GM12878 (cell line): ENCODE measurements at regions not wholly inside any gene's neighbourhood (a gene's known extent, or its start where the extent isn't known, plus 50 kb on each side); places are given as distances from the start of the nearest gene placed in this dataset.

Experiments used
- BCL3 ChIP-seq: IDR thresholded peaks from 2 replicates; pipeline ENCODE4 v1.6.1; 2011; ENCODE audit warnings: borderline replicate concordance, low read depth, mild to moderate bottlenecking, moderate library complexity, low read length; ENCODE audit not compliant: insufficient read depth, poor library complexity, severe bottlenecking
- CHD1 ChIP-seq: IDR thresholded peaks from 2 replicates; pipeline ENCODE4 v1.6.1; 2012; ENCODE audit warnings: low read depth, low read length, improper control_type of control experiment
- CHD4 ChIP-seq: fragments of 200-600 bp; sonication (generic); IDR thresholded peaks from 2 replicates; pipeline ENCODE4 v1.6.1; 2016; ENCODE audit warnings: mild to moderate bottlenecking
- EED ChIP-seq: sonication (generic); IDR thresholded peaks from 2 replicates; pipeline ENCODE4 v1.6.1; 2016; ENCODE audit warnings: antibody characterized with exemption, low read depth
- EP300 ChIP-seq, 2 experiments: fragments of 150-350 bp in 1 of 2; IDR thresholded peaks; 2 replicates each; pipeline ENCODE4 v1.6.1; 2011 to 2012; ENCODE audit warnings: low read depth in 2 of 2, low read length in 2 of 2, borderline replicate concordance in 1 of 2, improper control_type of control experiment in 1 of 2, inconsistent platforms in 1 of 2; ENCODE audit not compliant: control insufficient read depth in 1 of 2
- GABPA ChIP-seq: IDR thresholded peaks from 2 replicates; pipeline ENCODE4 v1.6.1; 2014; ENCODE audit warnings: antibody characterized with exemption, low read depth, mild to moderate bottlenecking, inconsistent platforms
- HDAC2 ChIP-seq: fragments of 200-600 bp; sonication (generic); IDR thresholded peaks from 2 replicates; pipeline ENCODE4 v1.6.1; 2017
- IRF5 ChIP-seq: fragments of 450-650 bp; IDR thresholded peaks from 2 replicates; pipeline ENCODE4 v1.6.1; 2017; ENCODE audit warnings: borderline replicate concordance
- MYC ChIP-seq: IDR thresholded peaks from 2 replicates; pipeline ENCODE4 v1.6.1; 2011; ENCODE audit warnings: mild to moderate bottlenecking, low read length, moderate library complexity, inconsistent platforms; ENCODE audit not compliant: insufficient read depth, insufficient replicate concordance, insufficient read length, severe bottlenecking
- NFIC ChIP-seq: IDR thresholded peaks from 2 replicates; pipeline ENCODE4 v1.6.1; 2012; ENCODE audit warnings: low read depth, mild to moderate bottlenecking, inconsistent platforms, low read length, moderate library complexity
- NR2F1 ChIP-seq: fragments of 450-650 bp; conservative IDR thresholded peaks from 2 replicates; pipeline ENCODE4 v1.6.1; 2017; ENCODE audit warnings: mild to moderate bottlenecking
- PBX3 ChIP-seq: IDR thresholded peaks from 2 replicates; pipeline ENCODE4 v1.6.1; 2011; ENCODE audit warnings: mild to moderate bottlenecking, low read depth, low read length, moderate library complexity; ENCODE audit not compliant: insufficient replicate concordance
- POU2F2 ChIP-seq: IDR thresholded peaks from 3 replicates; pipeline ENCODE4 v1.6.1; 2011; ENCODE audit warnings: low read depth, mild to moderate bottlenecking, low read length, borderline replicate concordance
- REST ChIP-seq: IDR thresholded peaks from 2 replicates; pipeline ENCODE4 v1.6.1; 2012; ENCODE audit warnings: mild to moderate bottlenecking, low read depth, low read length
- RUNX3 ChIP-seq: IDR thresholded peaks from 2 replicates; pipeline ENCODE4 v1.6.1; 2012; ENCODE audit warnings: low read length, inconsistent platforms
- SUZ12 ChIP-seq: fragments of 200-600 bp; sonication (generic); IDR thresholded peaks from one replicate; pipeline ENCODE4 v1.6.1; 2018; ENCODE audit warnings: antibody characterized with exemption, mild to moderate bottlenecking; ENCODE audit not compliant: unreplicated experiment
- TCF3 ChIP-seq: IDR thresholded peaks from 2 replicates; pipeline ENCODE4 v1.6.1; 2012; ENCODE audit warnings: low read depth, mild to moderate bottlenecking, low read length, borderline replicate concordance; ENCODE audit not compliant: insufficient read depth
- TF ChIP-seq, protein P1 (sequence below): fragments of 450-650 bp; IDR thresholded peaks from 2 replicates; pipeline ENCODE4 v1.6.1; 2017; ENCODE audit warnings: antibody characterized with exemption, mild to moderate bottlenecking, moderate library complexity

DNA sequence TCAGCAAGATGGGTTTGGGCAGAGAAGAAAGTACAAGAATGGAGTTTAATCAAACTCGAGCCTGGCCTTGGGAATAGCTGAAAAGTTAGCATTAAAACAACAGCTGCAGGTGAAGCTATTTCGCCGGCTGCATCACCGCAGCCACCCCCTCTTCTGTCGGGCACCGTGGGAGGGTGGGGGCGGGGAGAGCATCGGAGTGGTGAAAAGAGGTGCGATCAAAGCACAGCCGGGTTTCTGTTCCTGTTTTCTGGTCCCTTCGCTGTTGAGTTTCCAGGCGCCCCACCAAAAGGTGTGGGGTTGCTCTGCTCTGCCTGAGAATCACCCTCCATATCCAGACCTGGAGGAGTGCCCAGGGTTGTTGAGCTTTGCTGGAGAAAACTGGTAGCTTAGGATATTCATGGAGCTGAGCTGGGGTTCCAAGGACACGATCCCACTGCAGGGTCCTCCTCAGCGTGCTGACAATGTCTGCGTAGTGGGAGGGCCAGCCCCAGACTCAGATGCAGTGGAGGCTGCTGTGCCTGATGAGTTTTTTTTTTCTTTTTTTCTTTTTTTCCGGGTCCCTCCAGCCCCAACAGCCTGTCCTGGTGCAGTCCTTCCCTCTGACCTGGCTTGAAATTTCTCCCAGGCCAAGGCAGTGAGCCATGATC, 127.5 kb upstream of the C1orf174 start (continued):
- TF ChIP-seq EP300 (IDR thresholded peaks at IDR 0.05; ENCODE audit: borderline replicate concordance in 1 of 2, control insufficient read depth in 1 of 2, low read depth in 2 of 2, low read length in 2 of 2) (0 out of 4 replicates have a peak, but pooled peaks of 1 of the 2 experiments have one; percentile 29), CHD1 (no peak), REST (no peak), TCF3 (peak; percentile 84; the same call in 1 of the 2 replicates), EED (peak; percentile 85), PBX3 (no peak), HDAC2 (no peak), RUNX3 (peak; percentile 89), CHD4 (no peak), NR2F1 (peak; percentile 48; the same call in 1 of the 2 replicates), BCL3 (peak; percentile 61), IRF5 (no peak), POU2F2 (0 out of 3 replicates have a peak, but pooled peaks have one; percentile 22), SUZ12 (no peak), GABPA (no peak), NFIC (0 out of 2 replicates have a peak, but pooled peaks have one; percentile 19), MYC (no peak)
- TF ChIP-seq, protein P1, sequence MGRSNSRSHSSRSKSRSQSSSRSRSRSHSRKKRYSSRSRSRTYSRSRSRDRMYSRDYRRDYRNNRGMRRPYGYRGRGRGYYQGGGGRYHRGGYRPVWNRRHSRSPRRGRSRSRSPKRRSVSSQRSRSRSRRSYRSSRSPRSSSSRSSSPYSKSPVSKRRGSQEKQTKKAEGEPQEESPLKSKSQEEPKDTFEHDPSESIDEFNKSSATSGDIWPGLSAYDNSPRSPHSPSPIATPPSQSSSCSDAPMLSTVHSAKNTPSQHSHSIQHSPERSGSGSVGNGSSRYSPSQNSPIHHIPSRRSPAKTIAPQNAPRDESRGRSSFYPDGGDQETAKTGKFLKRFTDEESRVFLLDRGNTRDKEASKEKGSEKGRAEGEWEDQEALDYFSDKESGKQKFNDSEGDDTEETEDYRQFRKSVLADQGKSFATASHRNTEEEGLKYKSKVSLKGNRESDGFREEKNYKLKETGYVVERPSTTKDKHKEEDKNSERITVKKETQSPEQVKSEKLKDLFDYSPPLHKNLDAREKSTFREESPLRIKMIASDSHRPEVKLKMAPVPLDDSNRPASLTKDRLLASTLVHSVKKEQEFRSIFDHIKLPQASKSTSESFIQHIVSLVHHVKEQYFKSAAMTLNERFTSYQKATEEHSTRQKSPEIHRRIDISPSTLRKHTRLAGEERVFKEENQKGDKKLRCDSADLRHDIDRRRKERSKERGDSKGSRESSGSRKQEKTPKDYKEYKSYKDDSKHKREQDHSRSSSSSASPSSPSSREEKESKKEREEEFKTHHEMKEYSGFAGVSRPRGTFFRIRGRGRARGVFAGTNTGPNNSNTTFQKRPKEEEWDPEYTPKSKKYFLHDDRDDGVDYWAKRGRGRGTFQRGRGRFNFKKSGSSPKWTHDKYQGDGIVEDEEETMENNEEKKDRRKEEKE = no peak
